ENCODE measurements at regions not wholly inside any gene's neighbourhood (a gene's known extent, or its start where the extent isn't known, plus 50 kb on each side); places are given as distances from the start of the nearest gene placed in this dataset.

DNA sequence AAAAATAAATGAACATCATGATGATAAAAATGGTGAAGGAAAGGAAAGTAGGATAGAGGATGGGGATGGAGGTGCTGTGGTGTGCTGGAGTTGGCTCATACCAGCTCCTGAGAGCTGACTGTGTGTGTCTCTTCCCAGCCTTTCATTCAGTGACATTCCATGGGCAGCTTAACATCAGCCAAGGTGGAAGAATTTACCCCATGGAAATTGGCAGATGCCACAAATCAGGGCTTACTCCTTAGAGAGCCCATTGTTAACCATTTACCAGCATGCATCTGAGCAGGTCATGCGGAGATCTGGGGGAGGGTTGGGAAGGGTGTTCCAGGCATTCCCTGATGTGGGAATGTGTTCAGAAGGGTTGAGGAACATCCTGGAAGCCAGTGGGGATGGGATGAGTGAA, 164.7 kb upstream of the MYL2 start:
- no peak overlapping the region for H3K4me3 ChIP-seq (ENCODE audit: low read depth, low read length)
- no peak for DNase-seq (ENCODE audit: low read depth)
- TF ChIP-seq, protein P1, sequence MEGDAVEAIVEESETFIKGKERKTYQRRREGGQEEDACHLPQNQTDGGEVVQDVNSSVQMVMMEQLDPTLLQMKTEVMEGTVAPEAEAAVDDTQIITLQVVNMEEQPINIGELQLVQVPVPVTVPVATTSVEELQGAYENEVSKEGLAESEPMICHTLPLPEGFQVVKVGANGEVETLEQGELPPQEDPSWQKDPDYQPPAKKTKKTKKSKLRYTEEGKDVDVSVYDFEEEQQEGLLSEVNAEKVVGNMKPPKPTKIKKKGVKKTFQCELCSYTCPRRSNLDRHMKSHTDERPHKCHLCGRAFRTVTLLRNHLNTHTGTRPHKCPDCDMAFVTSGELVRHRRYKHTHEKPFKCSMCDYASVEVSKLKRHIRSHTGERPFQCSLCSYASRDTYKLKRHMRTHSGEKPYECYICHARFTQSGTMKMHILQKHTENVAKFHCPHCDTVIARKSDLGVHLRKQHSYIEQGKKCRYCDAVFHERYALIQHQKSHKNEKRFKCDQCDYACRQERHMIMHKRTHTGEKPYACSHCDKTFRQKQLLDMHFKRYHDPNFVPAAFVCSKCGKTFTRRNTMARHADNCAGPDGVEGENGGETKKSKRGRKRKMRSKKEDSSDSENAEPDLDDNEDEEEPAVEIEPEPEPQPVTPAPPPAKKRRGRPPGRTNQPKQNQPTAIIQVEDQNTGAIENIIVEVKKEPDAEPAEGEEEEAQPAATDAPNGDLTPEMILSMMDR (IDR thresholded peaks at IDR 0.05; ENCODE audit: insufficient read depth, low read depth, low read length), result no peak

DNA sequence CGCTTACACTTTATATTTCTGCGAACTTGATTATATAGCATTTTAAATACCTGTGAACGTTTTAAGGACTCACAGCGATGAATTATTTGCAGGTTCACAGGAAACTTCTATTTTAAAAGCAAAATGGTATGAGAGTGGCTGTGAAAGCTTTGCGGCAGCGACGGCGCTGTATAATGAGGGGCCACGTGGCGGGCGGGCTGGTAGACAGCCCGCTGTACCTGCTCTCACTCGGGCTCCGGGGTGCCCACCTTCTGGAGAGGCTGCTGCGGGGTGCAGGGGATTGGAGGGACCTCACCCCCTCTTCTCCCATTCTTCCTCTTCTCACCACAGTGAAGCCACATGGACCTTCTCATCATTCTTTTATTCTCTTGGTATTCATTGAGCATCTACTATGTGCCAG, 164.2 kb upstream of the MYL2 start:
- TF ChIP-seq, protein P1 (IDR thresholded peaks at IDR 0.05; ENCODE audit: insufficient read depth, low read depth, low read length), result no peak
- no peak overlapping the region for H3K4me3 ChIP-seq (ENCODE audit: low read depth, low read length)
- no peak for DNase-seq (ENCODE audit: low read depth)

DNA sequence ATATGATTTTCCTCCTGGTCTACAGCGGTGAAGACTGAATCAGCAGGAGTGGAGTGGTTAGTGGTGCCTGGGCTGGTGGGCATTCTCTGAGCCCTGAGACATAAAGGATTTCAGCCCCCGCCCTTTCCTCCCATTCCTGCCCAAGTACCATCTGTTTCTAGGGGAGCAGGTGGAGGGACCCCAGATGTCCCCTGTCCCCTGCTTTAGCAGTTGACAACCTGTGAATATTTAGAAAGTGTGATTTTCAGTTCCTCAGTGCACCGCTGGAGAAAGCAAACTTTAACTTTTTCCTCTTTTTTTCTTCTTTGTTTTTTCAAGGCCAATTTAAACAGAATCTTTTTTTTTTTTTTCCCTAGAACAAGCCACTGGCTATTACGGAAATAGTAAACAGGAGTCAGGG, 163.8 kb upstream of the MYL2 start:
- no peak overlapping the region for H3K4me3 ChIP-seq (ENCODE audit: low read depth, low read length)
- TF ChIP-seq, protein P1 (IDR thresholded peaks at IDR 0.05; ENCODE audit: insufficient read depth, low read depth, low read length), result no peak
- no peak for DNase-seq (ENCODE audit: low read depth)

DNA sequence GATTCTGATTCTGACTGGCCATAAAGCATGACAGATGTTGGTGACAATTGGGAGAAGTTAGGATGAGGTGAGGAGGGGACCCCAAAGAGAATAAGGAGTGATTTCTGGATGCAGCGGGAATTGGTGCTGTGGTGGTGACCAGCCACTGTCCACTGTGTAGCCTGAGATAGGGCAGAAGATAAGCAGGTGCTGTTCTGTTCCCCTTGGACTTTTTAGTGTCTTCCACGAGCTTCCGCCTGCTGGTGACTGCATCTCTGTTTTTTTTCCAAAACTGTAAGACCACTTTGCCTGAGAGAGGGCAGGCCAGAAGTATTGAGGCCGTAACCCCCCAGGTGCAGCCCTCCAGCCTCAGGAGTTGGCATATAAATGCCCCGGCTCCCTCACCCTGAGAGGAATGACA, 161.2 kb upstream of the MYL2 start:
- TF ChIP-seq, protein P1 (IDR thresholded peaks at IDR 0.05; ENCODE audit: insufficient read depth, low read depth, low read length), result no peak
- H3K4me3 ChIP-seq (ENCODE audit: low read depth, low read length), result no peak overlapping the region
- DNase-seq (ENCODE audit: low read depth), result no peak

DNA sequence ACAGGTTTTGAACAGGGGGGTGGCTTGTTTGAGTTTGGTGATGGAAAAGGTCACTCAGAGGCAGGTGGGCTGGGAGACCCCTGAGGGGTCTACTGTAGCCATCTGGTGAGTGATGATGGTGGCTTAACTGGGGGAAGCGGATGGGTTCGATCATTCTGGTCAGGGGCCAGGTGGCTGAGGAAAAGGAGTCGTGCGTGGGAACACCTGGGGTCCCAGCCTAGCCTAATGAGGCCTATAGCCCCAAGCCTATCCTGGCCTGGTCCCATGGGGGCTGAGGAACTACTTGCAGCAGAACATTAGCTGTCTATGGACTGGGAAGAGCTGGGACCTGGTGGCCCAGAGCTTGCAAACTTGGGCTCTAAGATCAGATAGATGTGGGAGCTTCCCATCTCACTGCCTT, 158.4 kb upstream of the MYL2 start:
- no peak overlapping the region for H3K4me3 ChIP-seq (ENCODE audit: low read depth, low read length)
- TF ChIP-seq, protein P1 (IDR thresholded peaks at IDR 0.05; ENCODE audit: insufficient read depth, low read depth, low read length), result no peak
- DNase-seq (ENCODE audit: low read depth), result no peak

DNA sequence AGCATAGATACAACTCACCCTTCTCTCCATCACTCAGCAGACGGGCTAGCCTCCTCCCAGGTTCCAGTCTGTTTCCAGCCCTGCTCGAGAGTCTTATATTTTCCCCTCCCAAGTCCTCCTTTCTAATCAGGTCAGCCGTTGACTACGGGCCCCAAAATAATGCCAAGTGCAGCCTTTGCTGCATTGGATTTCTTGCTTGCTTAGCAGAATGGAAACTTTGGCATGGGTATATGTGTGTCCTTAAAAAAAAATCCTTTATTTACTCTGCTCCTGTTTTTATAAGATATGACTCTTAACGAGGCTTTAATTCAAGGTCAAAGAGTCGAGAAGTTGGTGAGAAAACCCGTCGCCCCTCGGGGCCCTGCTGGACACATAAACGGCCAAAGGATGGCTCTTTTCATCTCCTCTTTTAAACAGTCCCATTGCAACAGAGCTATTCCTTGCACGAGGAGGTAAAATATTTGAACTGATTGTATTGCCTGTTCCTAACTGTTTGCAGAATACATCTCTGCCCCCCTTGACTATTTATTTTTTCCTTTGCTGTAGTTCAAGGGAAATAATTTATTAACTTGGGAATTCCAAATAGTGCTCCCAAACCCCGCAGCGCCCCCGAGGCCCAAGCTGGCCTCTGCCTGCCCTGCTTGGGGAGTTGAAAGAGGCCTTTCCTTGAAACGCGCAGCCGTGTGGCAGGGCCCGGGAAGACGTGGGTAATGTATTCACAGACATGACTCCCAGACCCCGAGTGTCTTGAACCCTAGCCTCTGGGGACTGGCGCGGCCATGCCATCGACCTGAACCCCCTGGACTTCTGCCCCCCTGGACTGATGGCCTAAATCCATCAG, 156.5 kb upstream of the MYL2 start:
- H3K4me3 ChIP-seq (ENCODE audit: low read depth, low read length), result no peak overlapping the region
- TF ChIP-seq, protein P1 (IDR thresholded peaks at IDR 0.05; ENCODE audit: insufficient read depth, low read depth, low read length), result no peak

DNA sequence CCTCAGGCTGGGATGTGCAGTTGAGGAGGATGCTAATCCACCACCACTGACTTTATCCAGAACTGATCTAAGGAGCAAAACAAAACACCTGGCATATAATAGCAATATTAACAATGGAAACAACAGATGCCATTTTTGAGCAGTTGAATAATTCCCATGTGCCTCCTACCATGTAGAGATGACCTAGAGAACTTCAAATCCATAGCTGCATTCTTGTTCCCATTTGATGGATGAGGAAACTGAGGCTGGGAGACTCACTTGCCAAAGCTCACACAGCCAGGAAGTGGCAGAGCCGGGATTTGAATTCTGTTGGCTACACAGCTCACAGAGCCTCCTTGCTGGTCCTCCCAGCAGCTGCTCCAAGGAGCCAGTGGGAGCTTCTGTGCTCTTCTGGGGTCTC, 155.8 kb upstream of the MYL2 start:
- H3K4me3 ChIP-seq (ENCODE audit: low read depth, low read length), result no peak overlapping the region
- no peak for DNase-seq (ENCODE audit: low read depth)
- TF ChIP-seq, protein P1 (IDR thresholded peaks at IDR 0.05; ENCODE audit: insufficient read depth, low read depth, low read length), result no peak

More for the DNA sequence above, 156.5 kb upstream of the MYL2 start:
- DNase-seq (ENCODE audit: low read depth), result no peak

Data from fibroblast of villous mesenchyme (primary cell).